ENCODE measurements at regions not wholly inside any gene's neighbourhood (a gene's known extent, or its start where the extent isn't known, plus 50 kb on each side); places are given as distances from the start of the nearest gene placed in this dataset.

GRCh38 chr16:9406038-9406712 lies 314.7 kb downstream of the HAPSTR1 start:
- no peaks in the 10 kb centered on the region for H3K9me3 ChIP-seq
- in situ Hi-C loops (cut with MboI; ENCODE audit: low sequenced_read_pairs in 4 of 4) = no loop called here
- intact Hi-C loops (cut with DNase I; ENCODE audit: low total_unique reads) = no loop called here
- no peaks in the 10 kb centered on the region for H3K27me3 ChIP-seq
- no peak overlapping the region for H3K27ac ChIP-seq
- no peaks in the 10 kb centered on the region for H3K4me1 ChIP-seq
- H3K36me3 ChIP-seq = no peaks in the 10 kb centered on the region
- ATAC-seq = no peak
- H3K4me3 ChIP-seq = no peak overlapping the region
- DNase-seq = no peak
- TF ChIP-seq CTCF (IDR thresholded peaks at IDR 0.05 in 4 of 5, conservative IDR thresholded peaks at IDR 0.05 in 1 of 5) (no peak), POLR2A (IDR thresholded peaks at IDR 0.05) (no peak)

- Histone ChIP-seq H3K27ac (no peak overlapping the region), H3K36me3 (no peaks in the 10 kb centered on the region), H3K4me3 (no peak overlapping the region), H3K4me1 (no peaks in the 10 kb centered on the region), H3K9me3 (no peaks in the 10 kb centered on the region), H3K27me3 (no peaks in the 10 kb centered on the region)
- DNase-seq (no peak), ATAC-seq (no peak)
- TF ChIP-seq CTCF (IDR thresholded peaks at IDR 0.05 in 4 of 5, conservative IDR thresholded peaks at IDR 0.05 in 1 of 5) (no peak), POLR2A (IDR thresholded peaks at IDR 0.05) (no peak)
- in situ Hi-C loops (cut with MboI; ENCODE audit: low sequenced_read_pairs in 4 of 4) (no loop called here), intact Hi-C loops (cut with DNase I; ENCODE audit: low total_unique reads) (no loop called here)
Observed at GRCh38 chr16:9407206-9407758, 315.8 kb downstream of the HAPSTR1 start.

- Histone ChIP-seq H3K9me3 (no peaks in the 10 kb centered on the region), H3K36me3 (no peaks in the 10 kb centered on the region), H3K27ac (no peak overlapping the region), H3K4me3 (no peak overlapping the region), H3K4me1 (no peaks in the 10 kb centered on the region), H3K27me3 (no peaks in the 10 kb centered on the region)
- DNase-seq = no peak
- intact Hi-C loops (cut with DNase I; ENCODE audit: low total_unique reads) (no loop called here), in situ Hi-C loops (cut with MboI; ENCODE audit: low sequenced_read_pairs in 4 of 4) (no loop called here)
- no peak for ATAC-seq
- TF ChIP-seq POLR2A (IDR thresholded peaks at IDR 0.05) (no peak), CTCF (IDR thresholded peaks at IDR 0.05 in 4 of 5, conservative IDR thresholded peaks at IDR 0.05 in 1 of 5) (no peak)
Observed at GRCh38 chr16:9408297-9408878, 316.9 kb downstream of the HAPSTR1 start.

GRCh38 chr16:9409560-9410493 lies 318.4 kb downstream of the HAPSTR1 start:
- in situ Hi-C loops (cut with MboI; ENCODE audit: low sequenced_read_pairs in 4 of 4) = no loop called here
- H3K9me3 ChIP-seq = no peaks in the 10 kb centered on the region
- no peaks in the 10 kb centered on the region for H3K4me1 ChIP-seq
- TF ChIP-seq POLR2A (IDR thresholded peaks at IDR 0.05) (no peak), CTCF (IDR thresholded peaks at IDR 0.05 in 4 of 5, conservative IDR thresholded peaks at IDR 0.05 in 1 of 5) (no peak)
- no peaks in the 10 kb centered on the region for H3K36me3 ChIP-seq
- H3K27ac ChIP-seq = no peak overlapping the region
- H3K27me3 ChIP-seq = no peaks in the 10 kb centered on the region
- intact Hi-C loops (cut with DNase I; ENCODE audit: low total_unique reads) = no loop called here
- H3K4me3 ChIP-seq = no peak overlapping the region
- ATAC-seq = no peak
- DNase-seq = no peak
